Fibroblast of pulmonary artery (primary cell): ENCODE measurements at regions not wholly inside any gene's neighbourhood (a gene's known extent, or its start where the extent isn't known, plus 50 kb on each side); places are given as distances from the start of the nearest gene placed in this dataset.
A peak's percentile ranks its signal among the peaks of the same experiment; 100 is the strongest.
"Not testable (repeated sequence)": the region's sequence is repeated elsewhere in the genome, so short reads cannot be mapped to it uniquely, and the experiment has no call there.

ENCODE experiments used
- DNase-seq: peaks from one replicate; pipeline ENCODE4 v3.0.0-alpha.2; 2010; ENCODE audit warnings: low read depth
- H3K4me3 ChIP-seq: replicated peaks from 2 replicates; pipeline ENCODE4 v1.5.1; 2011; ENCODE audit warnings: low read depth, mild to moderate bottlenecking, control low read depth, low read length, moderate library complexity
- TF ChIP-seq, protein P1 (sequence below): IDR thresholded peaks from 2 replicates; pipeline ENCODE4 v1.5.1; 2011; ENCODE audit warnings: mild to moderate bottlenecking, control low read depth, low read length, inconsistent platforms; ENCODE audit errors: missing control alignments

DNA sequence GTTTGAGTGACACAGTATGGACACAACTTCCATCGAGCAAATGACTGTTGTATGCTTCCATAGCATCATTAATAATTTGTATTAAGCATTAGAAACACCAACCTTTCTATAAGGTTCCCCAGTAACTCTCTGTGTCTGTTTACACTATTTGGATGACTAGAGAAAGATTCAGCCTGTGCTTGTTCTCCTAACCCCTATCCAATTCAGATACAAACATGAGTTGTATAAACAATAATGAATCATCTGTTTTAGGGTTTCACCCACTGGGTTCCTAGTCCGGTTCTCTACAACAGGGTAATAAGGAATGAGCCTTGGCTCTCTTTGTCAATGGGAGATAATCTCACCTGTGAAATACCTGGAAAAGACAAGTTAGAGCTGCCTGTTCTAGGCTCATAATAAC is 894.1 kb upstream of the PIK3C3 start:
- DNase-seq: no peak
- TF ChIP-seq, protein P1, sequence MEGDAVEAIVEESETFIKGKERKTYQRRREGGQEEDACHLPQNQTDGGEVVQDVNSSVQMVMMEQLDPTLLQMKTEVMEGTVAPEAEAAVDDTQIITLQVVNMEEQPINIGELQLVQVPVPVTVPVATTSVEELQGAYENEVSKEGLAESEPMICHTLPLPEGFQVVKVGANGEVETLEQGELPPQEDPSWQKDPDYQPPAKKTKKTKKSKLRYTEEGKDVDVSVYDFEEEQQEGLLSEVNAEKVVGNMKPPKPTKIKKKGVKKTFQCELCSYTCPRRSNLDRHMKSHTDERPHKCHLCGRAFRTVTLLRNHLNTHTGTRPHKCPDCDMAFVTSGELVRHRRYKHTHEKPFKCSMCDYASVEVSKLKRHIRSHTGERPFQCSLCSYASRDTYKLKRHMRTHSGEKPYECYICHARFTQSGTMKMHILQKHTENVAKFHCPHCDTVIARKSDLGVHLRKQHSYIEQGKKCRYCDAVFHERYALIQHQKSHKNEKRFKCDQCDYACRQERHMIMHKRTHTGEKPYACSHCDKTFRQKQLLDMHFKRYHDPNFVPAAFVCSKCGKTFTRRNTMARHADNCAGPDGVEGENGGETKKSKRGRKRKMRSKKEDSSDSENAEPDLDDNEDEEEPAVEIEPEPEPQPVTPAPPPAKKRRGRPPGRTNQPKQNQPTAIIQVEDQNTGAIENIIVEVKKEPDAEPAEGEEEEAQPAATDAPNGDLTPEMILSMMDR: no peak
- H3K4me3 ChIP-seq: no peak overlapping the region

DNA sequence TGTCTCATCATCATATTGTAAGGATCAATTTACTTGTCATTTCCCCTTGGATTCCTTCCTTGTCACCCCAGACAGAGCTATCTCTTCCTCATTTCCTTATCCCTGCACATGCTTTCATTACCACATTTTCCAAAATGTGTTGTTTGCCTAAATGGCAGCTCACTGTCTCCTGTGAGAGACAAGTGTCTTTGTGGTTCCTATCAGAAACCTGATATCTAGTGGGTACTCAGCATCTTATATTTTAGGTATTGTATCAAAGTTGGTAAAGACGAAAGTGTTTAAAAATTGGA is 896.0 kb upstream of the PIK3C3 start:
- no peak overlapping the region for H3K4me3 ChIP-seq
- TF ChIP-seq, protein P1: no peak
- no peak for DNase-seq

GRCh38 chr18:41058351-41059125 is 896.5 kb upstream of the PIK3C3 start:
- no peak for DNase-seq
- TF ChIP-seq, protein P1: no peak
- H3K4me3 ChIP-seq: no peak overlapping the region

GRCh38 chr18:41052625-41053024 is 902.4 kb upstream of the PIK3C3 start:
- TF ChIP-seq, protein P1: no peak
- DNase-seq: no peak
- no peak overlapping the region for H3K4me3 ChIP-seq

DNA sequence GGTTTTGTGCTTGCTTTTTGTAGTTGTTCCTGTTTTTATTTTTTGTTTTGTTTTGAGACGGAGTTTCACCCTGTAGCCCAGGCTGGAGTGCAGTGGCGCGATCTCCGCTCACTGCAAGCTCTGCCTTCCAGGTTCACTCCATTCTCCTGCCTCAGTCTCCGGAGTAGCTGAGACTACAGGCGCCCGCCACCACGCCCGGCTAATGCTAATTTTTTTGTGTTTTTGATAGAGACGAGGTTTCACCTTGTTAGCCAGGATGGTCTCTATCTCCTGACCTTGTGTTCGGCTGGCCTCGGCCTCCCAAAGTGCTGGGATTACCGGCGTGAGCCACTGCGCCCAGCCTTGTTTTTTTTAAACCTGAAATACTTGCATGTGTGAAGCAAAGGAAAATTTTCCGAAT is 908.8 kb upstream of the PIK3C3 start:
- H3K4me3 ChIP-seq, DNase-seq: not testable (repeated sequence)

DNA sequence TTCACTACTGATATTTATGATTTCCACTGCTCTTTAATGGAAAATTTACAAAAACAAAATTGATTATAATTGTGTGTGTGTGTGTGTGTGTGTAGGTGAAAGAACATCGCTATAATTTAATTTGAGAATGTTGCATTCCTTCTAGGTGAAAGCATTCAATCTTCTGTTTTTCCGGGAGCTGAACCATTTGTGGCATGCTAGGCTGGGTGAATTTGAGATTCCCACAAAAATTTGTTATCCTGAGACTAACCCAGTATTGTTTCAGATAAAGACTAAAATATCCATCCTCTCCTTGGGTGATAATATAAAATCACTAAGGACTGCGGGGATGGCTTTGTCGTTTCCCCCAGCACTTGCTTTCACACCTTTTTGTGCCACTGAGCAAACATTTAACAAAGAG is 911.2 kb upstream of the PIK3C3 start:
- H3K4me3 ChIP-seq: no peak overlapping the region
- DNase-seq: no peak
- TF ChIP-seq, protein P1: no peak

GRCh38 chr18:41042866-41043265 is 912.2 kb upstream of the PIK3C3 start:
- TF ChIP-seq, protein P1: no peak
- no peak for DNase-seq
- no peak overlapping the region for H3K4me3 ChIP-seq

DNA sequence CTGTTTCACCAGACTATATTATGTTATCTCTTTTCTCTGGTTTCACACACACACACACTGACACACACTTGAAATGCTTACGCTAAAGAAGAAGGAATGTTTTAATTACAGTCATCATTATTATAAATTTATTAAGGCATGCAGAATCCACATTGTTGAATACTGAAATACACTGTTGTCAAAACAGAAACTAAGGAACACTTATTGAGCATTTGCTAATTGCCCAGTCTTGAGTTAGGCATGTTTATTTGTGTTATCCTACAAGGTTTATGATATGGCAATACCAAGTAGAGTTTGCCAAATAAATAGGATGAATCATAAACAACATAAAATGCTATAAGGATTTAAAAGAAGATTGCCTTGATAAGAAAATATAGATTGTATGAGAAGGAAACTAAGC is 917.0 kb upstream of the PIK3C3 start:
- TF ChIP-seq, protein P1: no peak
- H3K4me3 ChIP-seq: no peak overlapping the region
- DNase-seq: peak; percentile 7
